Colonic mucosa (tissue), 4 donors: ENCODE measurements at regions not wholly inside any gene's neighbourhood (a gene's known extent, or its start where the extent isn't known, plus 50 kb on each side); places are given as distances from the start of the nearest gene placed in this dataset.

ENCODE experiments used
- DNase-seq: peaks from one replicate; pipeline ENCODE4 v3.0.0-alpha.2; 2020
- H3K27ac ChIP-seq: fragments of 200-600 bp; one replicate; pipeline ENCODE4 v1.8.0; 2021
- H3K27me3 ChIP-seq: fragments of 200-600 bp; one replicate; pipeline ENCODE4 v1.8.0; 2021
- H3K36me3 ChIP-seq: fragments of 200-600 bp; one replicate; pipeline ENCODE4 v1.8.0; 2021
- H3K4me1 ChIP-seq: fragments of 200-600 bp; one replicate; pipeline ENCODE4 v1.8.0; 2021; ENCODE audit warnings: mild to moderate bottlenecking
- H3K4me3 ChIP-seq: fragments of 200-600 bp; one replicate; pipeline ENCODE4 v1.8.0; 2021
- H3K9ac ChIP-seq, 2 donors: one replicate each; pipeline ENCODE4 v1.7.0; 2013; ENCODE audit warnings: control low read depth in 2 of 2, low read depth in 2 of 2, low read length in 2 of 2
- H3K9me3 ChIP-seq: fragments of 200-600 bp; one replicate; pipeline ENCODE4 v1.8.0; 2021
- CTCF ChIP-seq: fragments of 200-600 bp; IDR thresholded peaks from one replicate; pipeline ENCODE4 v1.8.0; 2022; ENCODE audit warnings: antibody characterized with exemption, mild to moderate bottlenecking
- intact Hi-C: fragments of 100-400 bp; cut with DNase I; formaldehyde crosslinking; loops from one replicate; pipeline ENCODE4 v1.14.1; 2022
- donor health status: healthy.
- donor health status: DM: no; HTN: no; CAD: no.
- donor health status: DM: no; HTN: no; CAD: no.

DNA sequence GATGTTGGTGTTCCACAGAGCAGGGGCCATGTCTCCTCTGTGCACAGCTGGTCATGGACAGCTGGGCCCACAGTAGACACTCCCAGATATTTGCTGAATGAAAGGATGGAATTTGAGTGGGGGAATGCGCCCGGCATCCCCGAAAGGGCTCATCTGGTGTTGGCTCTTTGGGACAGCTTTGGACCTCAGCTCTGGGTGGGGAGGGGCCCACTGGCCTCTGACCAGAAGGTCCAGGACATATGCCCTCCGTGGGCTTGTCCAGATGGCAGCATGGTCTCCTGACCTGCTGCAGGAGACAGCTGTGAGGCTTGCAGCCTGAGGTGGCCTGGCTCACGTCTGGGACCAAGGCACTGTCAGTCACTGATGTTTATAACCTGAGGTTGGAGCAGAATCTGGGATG is 160.4 kb upstream of the AJAP1 start:
- Histone ChIP-seq H3K4me1 (no peaks in the 10 kb centered on the region), H3K27ac (no peak overlapping the region), H3K4me3 (no peak overlapping the region), H3K27me3 (no peaks in the 10 kb centered on the region), H3K9me3 (no peaks in the 10 kb centered on the region), H3K9ac (no peak overlapping the region), H3K36me3 (no peaks in the 10 kb centered on the region)
- intact Hi-C loops, result no loop called here
- no peak for TF ChIP-seq CTCF
- no peak for DNase-seq

DNA sequence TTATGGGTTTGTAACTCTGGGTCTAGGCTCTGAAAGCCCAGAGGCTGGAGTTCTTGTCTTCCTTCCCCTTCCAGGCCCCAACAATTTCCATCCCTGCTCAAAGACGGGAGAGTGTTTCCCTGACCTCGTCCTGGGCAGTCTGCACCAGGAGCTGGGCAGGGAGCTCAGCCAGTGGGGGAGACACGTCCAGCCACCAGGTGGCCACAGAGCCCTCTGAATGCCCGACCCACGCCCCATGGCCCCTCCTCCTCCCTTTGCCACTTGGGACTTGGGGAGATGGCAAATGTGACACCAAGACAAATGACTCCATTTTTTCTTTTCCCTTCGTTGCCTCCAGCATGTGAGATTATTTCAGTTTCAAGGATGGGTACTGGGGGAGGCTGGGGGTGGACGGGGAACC is 159.9 kb upstream of the AJAP1 start:
- no peak overlapping the region for H3K27ac ChIP-seq
- no peaks in the 10 kb centered on the region for H3K4me1 ChIP-seq
- no peak for TF ChIP-seq CTCF
- DNase-seq, result no peak
- no peak overlapping the region for H3K9ac ChIP-seq
- H3K27me3 ChIP-seq, result no peaks in the 10 kb centered on the region
- intact Hi-C loops, result no loop called here
- H3K36me3 ChIP-seq, result no peaks in the 10 kb centered on the region
- no peaks in the 10 kb centered on the region for H3K9me3 ChIP-seq
- no peak overlapping the region for H3K4me3 ChIP-seq

- H3K9ac ChIP-seq, result no peak overlapping the region
- intact Hi-C loops, result no loop called here
Measured at GRCh38 chr1:4495809-4496208, 158.6 kb upstream of the AJAP1 start.

DNA sequence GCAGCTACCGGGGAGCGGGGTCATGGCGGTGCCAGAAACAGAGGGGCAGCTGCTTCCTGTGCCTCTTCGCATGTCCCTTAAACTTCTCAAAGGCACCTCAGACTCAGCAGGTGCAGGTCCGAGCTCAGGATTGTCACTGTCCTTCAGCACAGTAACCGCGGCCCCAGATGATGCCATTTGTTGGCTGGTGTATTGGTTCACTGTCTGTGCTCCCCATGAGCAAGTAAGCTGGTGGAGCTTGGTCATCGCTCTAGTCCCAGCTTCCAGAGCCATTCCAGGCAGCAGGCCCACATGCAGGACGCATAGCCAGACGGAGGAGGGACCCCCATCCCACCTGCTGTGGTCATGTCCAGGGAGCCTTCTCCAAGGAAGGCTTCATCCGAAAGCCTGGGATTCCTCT is 154.0 kb upstream of the AJAP1 start:
- no peak overlapping the region for H3K4me3 ChIP-seq
- no peak for TF ChIP-seq CTCF
- no peaks in the 10 kb centered on the region for H3K27me3 ChIP-seq
- no peaks in the 10 kb centered on the region for H3K9me3 ChIP-seq
- intact Hi-C loops, result no loop called here
- H3K36me3 ChIP-seq, result no peaks in the 10 kb centered on the region
- H3K4me1 ChIP-seq, result no peaks in the 10 kb centered on the region
- H3K9ac ChIP-seq, result no peak overlapping the region
- DNase-seq, result no peak
- no peak overlapping the region for H3K27ac ChIP-seq

More at GRCh38 chr1:4495809-4496208, 158.6 kb upstream of the AJAP1 start:
- Histone ChIP-seq H3K9me3 (no peaks in the 10 kb centered on the region), H3K4me3 (no peak overlapping the region), H3K27ac (no peak overlapping the region), H3K36me3 (no peaks in the 10 kb centered on the region), H3K27me3 (no peaks in the 10 kb centered on the region), H3K4me1 (no peaks in the 10 kb centered on the region)
- no peak for DNase-seq
- TF ChIP-seq CTCF, result no peak

DNA sequence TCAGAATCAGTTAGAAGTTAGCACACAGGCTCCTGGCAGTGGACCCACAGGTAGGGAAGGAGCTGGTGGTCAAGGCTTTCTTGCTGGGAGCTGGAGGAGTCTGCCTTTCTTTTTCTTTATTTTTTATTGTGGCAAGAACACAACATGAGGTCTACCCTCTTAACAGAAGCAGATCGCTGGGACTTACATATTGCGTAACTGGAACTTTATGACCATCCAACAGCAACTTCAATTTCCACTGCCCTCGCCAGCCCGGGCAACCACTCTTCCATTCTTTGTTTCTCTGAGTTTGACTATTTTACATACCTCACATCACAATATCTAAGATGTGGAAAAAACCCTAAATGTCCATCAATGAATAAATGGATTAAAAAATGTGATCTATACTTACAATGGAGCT is 147.8 kb upstream of the AJAP1 start:
- no peak for TF ChIP-seq CTCF
- Histone ChIP-seq H3K27me3 (no peaks in the 10 kb centered on the region), H3K27ac (no peak overlapping the region), H3K9ac (no peak overlapping the region), H3K4me3 (no peak overlapping the region), H3K36me3 (no peaks in the 10 kb centered on the region), H3K9me3 (no peaks in the 10 kb centered on the region), H3K4me1 (no peaks in the 10 kb centered on the region)
- intact Hi-C loops, result no loop called here
- DNase-seq, result no peak

- intact Hi-C loops, result no loop called here
- H3K27ac ChIP-seq, result no peak overlapping the region
Measured at GRCh38 chr1:4509206-4509605, 145.2 kb upstream of the AJAP1 start.

More at GRCh38 chr1:4509206-4509605, 145.2 kb upstream of the AJAP1 start:
- H3K4me3 ChIP-seq, result no peak overlapping the region
- no peaks in the 10 kb centered on the region for H3K36me3 ChIP-seq
- H3K9ac ChIP-seq, result no peak overlapping the region
- H3K9me3 ChIP-seq, result no peaks in the 10 kb centered on the region
- H3K4me1 ChIP-seq, result no peaks in the 10 kb centered on the region
- DNase-seq, result no peak
- TF ChIP-seq CTCF, result no peak
- H3K27me3 ChIP-seq, result no peaks in the 10 kb centered on the region
